Left hindlimb (tissue), 1 donor: ENCODE measurements at regions not wholly inside any gene's neighbourhood (a gene's known extent, or its start where the extent isn't known, plus 50 kb on each side); places are given as distances from the start of the nearest gene placed in this dataset.
"Not testable (repeated sequence)": the region's sequence is repeated elsewhere in the genome, so short reads cannot be mapped to it uniquely, and the experiment has no call there.

Source experiments
- DNase-seq: peaks from one replicate; pipeline ENCODE4 v3.0.0-alpha.2; 2018

GRCh38 chr13:87986639-87987250 is 315.6 kb downstream of the SLITRK5 start:
- DNase-seq = no peak

- DNase-seq = no peak
Measured at GRCh38 chr13:87998081-87998480, 326.9 kb downstream of the SLITRK5 start.

- DNase-seq = no peak
Measured at GRCh38 chr13:87999240-87999700, 328.1 kb downstream of the SLITRK5 start.

GRCh38 chr13:87999788-88000187 is 328.6 kb downstream of the SLITRK5 start:
- DNase-seq = no peak

- DNase-seq = no peak
Measured at GRCh38 chr13:88000239-88000638, 329.1 kb downstream of the SLITRK5 start.

- no peak for DNase-seq
Measured at GRCh38 chr13:88000787-88001186, 329.6 kb downstream of the SLITRK5 start.

- no peak for DNase-seq
Measured at GRCh38 chr13:88005188-88005587, 334.0 kb downstream of the SLITRK5 start.

- no peak for DNase-seq
Measured at GRCh38 chr13:88014527-88014926, 343.4 kb downstream of the SLITRK5 start.

- DNase-seq = no peak
Measured at GRCh38 chr13:88022431-88023208, 351.4 kb downstream of the SLITRK5 start.

GRCh38 chr13:88026241-88026640 is 355.1 kb downstream of the SLITRK5 start:
- no peak for DNase-seq

- DNase-seq = no peak
Measured at GRCh38 chr13:88031980-88032559, 360.9 kb downstream of the SLITRK5 start.

GRCh38 chr13:88036205-88036604 is 365.0 kb downstream of the SLITRK5 start:
- DNase-seq = not testable (repeated sequence)

GRCh38 chr13:88042489-88042888 is 371.3 kb downstream of the SLITRK5 start:
- no peak for DNase-seq

GRCh38 chr13:88051746-88052482 is 380.7 kb downstream of the SLITRK5 start:
- no peak for DNase-seq

- DNase-seq = no peak
Measured at GRCh38 chr13:88063741-88064140, 392.6 kb downstream of the SLITRK5 start.

- DNase-seq = no peak
Measured at GRCh38 chr13:88066847-88067246, 395.7 kb downstream of the SLITRK5 start.

GRCh38 chr13:88068316-88068715 is 397.1 kb downstream of the SLITRK5 start:
- DNase-seq = no peak

- DNase-seq = no peak
Measured at GRCh38 chr13:88068975-88069374, 397.8 kb downstream of the SLITRK5 start.

- no peak for DNase-seq
Measured at GRCh38 chr13:88071371-88071770, 400.2 kb downstream of the SLITRK5 start.

GRCh38 chr13:88074794-88075510 is 403.8 kb downstream of the SLITRK5 start:
- DNase-seq = no peak

GRCh38 chr13:88085036-88085435 is 413.9 kb downstream of the SLITRK5 start:
- DNase-seq = no peak

- DNase-seq = no peak
Measured at GRCh38 chr13:88086577-88086976, 415.4 kb downstream of the SLITRK5 start.

- DNase-seq = no peak
Measured at GRCh38 chr13:88097541-88097940, 426.4 kb downstream of the SLITRK5 start.
